OCI-LY1 (cell line): ENCODE measurements at regions not wholly inside any gene's neighbourhood (a gene's known extent, or its start where the extent isn't known, plus 50 kb on each side); places are given as distances from the start of the nearest gene placed in this dataset.

ENCODE experiments used
- EZH2 ChIP-seq: fragments of 200-600 bp; sonication (generic), shearing (Covaris generic); IDR thresholded peaks from 2 replicates; pipeline ENCODE4 v1.8.0; 2017; ENCODE audit warnings: borderline replicate concordance, mixed run types, mild to moderate bottlenecking, antibody characterized with exemption, low read length, moderate library complexity, mixed read lengths
- TF ChIP-seq, protein P1 (sequence below): fragments of 200-600 bp; sonication (generic), shearing (Covaris generic); IDR thresholded peaks from 2 replicates; pipeline ENCODE4 v1.5.1; 2017; ENCODE audit warnings: mild to moderate bottlenecking, antibody characterized with exemption, low read length, moderate library complexity, mixed read lengths

DNA sequence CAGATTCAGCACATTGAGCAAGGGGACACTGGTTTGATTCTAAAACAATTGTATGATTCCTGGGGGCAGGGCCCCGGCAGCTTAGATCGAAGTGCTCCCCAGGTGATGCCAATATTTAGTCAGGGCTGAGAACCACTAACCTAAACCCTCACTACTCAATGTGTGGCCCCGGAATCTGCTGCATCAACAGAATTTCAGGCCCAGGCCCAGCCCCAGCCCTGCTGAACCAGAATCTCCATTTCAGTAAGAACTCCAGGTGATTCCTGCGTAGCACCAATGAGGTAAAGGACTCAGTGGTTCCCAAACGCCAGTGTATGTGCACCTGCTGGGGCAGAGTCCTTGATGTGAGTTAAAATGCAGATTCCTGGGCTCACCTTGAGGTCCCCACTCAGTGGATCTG lies 152.8 kb upstream of the KCNG1 start:
- TF ChIP-seq, protein P1, sequence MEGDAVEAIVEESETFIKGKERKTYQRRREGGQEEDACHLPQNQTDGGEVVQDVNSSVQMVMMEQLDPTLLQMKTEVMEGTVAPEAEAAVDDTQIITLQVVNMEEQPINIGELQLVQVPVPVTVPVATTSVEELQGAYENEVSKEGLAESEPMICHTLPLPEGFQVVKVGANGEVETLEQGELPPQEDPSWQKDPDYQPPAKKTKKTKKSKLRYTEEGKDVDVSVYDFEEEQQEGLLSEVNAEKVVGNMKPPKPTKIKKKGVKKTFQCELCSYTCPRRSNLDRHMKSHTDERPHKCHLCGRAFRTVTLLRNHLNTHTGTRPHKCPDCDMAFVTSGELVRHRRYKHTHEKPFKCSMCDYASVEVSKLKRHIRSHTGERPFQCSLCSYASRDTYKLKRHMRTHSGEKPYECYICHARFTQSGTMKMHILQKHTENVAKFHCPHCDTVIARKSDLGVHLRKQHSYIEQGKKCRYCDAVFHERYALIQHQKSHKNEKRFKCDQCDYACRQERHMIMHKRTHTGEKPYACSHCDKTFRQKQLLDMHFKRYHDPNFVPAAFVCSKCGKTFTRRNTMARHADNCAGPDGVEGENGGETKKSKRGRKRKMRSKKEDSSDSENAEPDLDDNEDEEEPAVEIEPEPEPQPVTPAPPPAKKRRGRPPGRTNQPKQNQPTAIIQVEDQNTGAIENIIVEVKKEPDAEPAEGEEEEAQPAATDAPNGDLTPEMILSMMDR: no peak
- no peak for TF ChIP-seq EZH2
